ENCODE measurements at regions not wholly inside any gene's neighbourhood (a gene's known extent, or its start where the extent isn't known, plus 50 kb on each side); places are given as distances from the start of the nearest gene placed in this dataset.
A peak's percentile ranks its signal among the peaks of the same experiment; 100 is the strongest.
"Not testable (repeated sequence)": the region's sequence is repeated elsewhere in the genome, so short reads cannot be mapped to it uniquely, and the experiment has no call there.

- DNase-seq, result not testable (repeated sequence)
Observed at GRCh38 chr11:3583476-3583875, 58.3 kb downstream of the ART5 start.

DNA sequence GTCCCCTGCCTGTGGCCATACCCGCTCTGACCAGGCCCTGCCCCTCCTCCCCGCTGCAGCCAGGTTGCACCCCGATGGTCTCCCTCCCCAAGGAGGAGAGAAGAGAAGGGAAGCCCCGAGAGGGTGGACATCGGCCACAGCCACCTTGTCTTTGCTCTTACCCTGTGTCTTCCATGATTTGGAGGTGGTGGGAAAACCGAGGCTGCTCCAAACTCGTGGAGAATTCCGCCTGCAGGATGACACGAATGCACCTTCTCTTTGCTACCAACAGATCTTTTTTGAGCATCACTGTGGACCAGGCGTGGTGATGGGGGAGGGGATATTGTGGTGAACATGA lies 60.4 kb downstream of the ART5 start:
- not testable (repeated sequence) for DNase-seq

DNA sequence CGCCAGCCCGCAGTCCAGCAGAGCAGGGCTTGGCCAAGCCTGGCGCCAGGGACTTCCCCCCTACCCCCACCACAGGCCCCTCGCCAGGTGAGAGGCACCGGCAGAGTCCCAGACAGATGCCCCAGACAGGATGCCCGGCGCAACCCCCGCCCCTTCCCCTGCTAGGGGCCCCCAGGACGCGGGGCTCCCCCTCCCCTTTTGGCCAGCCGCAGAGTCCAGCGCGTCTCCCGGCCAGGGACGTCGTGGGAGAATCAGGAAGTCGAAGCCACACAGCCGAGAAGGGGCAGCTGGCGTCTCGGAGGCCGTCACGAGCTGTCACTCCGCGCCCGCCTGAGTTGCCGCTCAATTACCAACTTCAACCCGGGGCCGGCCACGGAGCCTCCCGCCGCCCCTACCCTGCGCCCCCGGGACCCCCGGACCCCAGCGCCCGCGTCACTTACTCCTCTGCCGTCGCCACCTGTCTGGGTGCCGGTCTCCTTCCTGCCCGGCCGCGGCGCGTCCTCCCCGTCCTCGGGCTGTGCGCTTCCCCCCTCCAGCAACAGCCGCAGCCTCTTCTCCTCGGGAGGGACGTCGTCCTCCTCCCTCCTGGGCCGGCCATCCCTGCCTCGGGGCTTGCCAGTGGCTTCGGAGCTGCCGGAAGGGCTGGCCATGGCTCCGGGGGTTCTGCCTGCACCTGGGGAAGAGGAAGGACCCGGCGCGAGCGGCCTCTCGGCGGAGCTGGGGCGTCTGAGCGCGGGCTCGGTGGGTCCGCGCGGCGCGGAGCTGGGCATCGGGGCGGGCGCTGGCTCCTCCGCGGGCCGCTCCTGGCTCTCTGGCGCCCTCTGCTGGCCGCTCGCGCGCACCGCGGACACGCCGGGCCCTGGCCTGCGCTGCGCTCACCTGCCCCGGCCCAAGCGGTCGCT lies 61.1 kb downstream of the ART5 start:
- DNase-seq, result peak; percentile 68

- DNase-seq, result not testable (repeated sequence)
Observed at GRCh38 chr11:3579600-3580459, 62.0 kb downstream of the ART5 start.

DNA sequence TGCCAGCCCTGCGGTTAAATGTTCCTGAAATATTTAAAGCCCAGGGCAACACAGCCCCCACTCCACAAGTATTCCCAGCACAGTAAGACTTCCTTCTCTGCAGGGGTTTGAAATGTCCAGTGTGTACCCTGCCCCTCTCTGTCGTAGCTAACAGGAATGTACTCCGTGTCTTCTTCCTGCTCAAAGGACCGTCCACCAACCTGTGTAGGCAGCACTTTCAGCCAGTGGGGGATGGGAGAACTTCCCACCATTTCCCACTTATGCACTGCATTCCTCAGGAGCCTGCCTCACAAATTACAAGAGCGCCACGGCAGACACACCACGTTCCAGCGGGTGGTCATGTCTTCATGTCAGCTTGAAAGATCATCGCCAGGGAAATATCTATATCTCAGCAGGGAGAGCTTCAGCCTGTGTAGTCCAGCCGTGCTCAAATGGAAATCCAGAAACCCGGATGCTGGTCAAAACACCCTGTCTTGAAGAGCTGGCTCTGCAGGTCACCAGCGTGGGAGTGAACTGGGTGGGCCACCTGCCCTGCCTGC lies 65.7 kb downstream of the ART5 start:
- DNase-seq, result not testable (repeated sequence)

GRCh38 chr11:3572976-3573647 lies 68.7 kb downstream of the ART5 start:
- not testable (repeated sequence) for DNase-seq

- DNase-seq, result not testable (repeated sequence)
Observed at GRCh38 chr11:3571752-3572151, 70.0 kb downstream of the ART5 start.

DNA sequence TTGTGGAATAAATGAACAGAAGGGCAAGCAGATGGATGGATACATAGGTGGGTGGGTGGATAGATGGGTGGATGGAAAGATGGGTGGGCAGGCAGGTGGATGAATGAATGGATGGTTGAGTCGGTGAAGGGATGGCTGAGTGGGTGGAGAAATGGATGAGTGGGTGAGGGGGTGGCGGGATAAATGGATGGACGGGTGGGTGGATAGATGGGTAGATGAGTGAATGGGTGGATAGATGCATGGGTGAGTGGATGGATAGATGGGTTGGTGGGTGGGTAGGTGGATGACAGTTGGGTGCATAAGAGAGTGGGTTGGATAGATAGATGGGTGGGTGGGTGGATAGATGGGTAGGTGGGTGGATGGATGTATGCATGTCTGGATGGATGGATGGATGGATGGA lies 76.0 kb downstream of the ART5 start:
- DNase-seq, result not testable (repeated sequence)

GRCh38 chr11:3564383-3564782 lies 77.4 kb downstream of the ART5 start:
- DNase-seq, result not testable (repeated sequence)

- DNase-seq, result not testable (repeated sequence)
Observed at GRCh38 chr11:3554621-3555020, 87.2 kb downstream of the ART5 start.

DNA sequence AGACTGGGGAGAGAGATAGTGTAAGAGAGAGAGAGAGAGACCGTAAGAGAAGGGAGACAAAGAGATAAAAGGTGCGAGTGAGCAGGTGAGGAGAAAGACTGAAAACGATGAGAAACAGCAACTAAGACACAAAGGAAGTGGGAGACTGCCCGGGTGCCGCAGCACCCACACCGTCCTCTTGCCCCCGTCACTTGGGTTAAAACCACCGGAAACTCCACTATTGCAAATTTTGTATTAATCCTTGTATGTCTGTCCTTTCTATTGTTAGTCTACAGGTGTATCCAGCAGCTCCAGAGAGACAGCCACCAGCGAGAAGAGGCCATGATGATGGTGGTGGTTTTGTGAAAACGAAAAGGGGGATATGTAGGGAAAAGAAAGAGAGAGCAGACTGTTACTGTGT lies 96.8 kb downstream of the ART5 start:
- not testable (repeated sequence) for DNase-seq

DNA sequence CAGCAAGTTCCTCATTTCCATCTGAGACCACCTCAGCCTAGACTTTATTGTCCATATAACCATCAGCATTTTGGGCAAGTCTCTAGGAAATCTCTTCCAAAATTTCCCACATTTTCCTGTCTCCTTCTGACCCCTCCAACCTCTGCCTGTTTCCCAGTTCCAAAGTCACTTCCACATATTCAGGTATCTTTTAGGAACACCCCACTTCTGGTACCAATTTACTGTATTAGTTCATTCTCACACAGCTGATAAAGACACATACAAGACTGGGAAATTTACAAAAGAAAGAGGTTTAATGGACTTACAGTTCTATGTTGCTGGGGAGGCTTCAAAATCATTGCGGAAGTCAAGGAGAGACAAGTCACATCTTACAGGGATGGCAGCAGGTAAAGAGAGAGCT lies 103.6 kb downstream of the ART5 start:
- not testable (repeated sequence) for DNase-seq

- not testable (repeated sequence) for DNase-seq
Observed at GRCh38 chr11:3537254-3537653, 104.5 kb downstream of the ART5 start.

- not testable (repeated sequence) for DNase-seq
Observed at GRCh38 chr11:3532958-3533357, 108.8 kb downstream of the ART5 start.

- DNase-seq, result not testable (repeated sequence)
Observed at GRCh38 chr11:3531280-3531679, 110.5 kb downstream of the ART5 start.

DNA sequence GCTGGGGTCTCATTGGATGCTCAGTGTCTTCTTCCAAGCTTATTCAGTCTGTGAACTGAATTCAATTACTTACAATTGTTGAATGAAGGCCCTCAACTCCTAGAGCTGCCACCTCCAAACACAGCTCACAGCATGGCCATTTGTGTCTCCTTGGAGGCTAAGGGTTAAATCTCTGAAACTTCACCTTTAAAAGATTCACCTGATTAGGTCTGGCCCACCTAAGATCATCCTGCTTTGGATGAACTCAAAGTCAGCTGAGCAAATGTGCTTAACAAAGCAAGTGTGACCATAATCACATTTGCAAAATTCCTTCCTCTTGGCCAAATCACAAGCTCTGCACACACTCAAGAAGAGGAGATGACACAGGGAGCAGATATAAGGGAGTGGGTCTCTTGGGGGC lies 118.2 kb downstream of the ART5 start:
- DNase-seq, result not testable (repeated sequence)

DNA sequence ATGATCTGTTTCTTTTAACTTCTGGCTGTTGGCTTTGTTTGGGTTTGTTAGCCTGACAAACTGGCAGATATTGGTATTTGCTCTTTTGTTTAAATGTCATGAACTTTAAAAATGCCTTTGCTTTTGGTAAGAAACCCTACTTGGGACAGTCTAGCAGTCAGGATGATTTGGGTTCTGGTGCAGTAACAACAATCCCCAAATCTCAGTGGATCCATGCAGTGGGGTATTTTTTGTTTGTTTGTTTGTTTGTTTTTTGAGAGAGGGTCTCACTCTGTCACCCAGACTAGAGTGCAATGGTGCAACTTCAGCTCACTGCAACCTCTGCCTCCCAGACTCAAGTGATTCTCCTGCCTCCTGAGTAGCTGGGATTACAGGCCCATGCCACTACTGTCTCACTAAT lies 120.9 kb downstream of the ART5 start:
- not testable (repeated sequence) for DNase-seq

GRCh38 chr11:3519841-3520240 lies 122.0 kb downstream of the ART5 start:
- DNase-seq, result not testable (repeated sequence)

DNA sequence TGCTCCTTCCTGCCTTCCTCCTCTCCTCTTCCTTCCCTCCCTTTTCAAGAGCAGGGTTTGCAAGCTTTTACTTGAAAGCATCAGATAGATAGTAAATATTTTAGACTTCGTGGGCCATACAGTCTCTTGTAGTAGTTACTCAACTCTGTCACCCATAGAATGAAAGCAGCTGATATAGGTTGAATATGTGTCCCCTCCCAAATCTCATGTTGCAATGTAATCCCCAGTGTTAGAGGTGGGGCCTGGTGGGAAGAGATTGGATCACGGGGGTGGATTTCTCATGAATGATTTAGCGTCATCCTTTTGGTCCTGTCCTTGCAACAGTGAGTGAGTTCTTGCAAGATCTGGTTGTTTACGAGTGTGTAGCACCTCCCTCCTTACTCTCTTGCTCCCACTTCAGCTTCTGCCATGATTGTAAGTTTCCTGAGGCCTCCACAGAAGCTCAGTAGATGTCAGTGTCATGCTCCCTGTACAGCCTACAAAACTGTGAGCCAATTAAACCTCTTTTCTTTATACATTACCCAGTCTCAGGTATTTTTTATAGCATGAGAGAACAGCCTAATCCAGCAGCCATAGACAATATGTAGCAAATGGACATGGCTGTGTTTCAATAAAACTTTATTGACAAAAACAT lies 124.7 kb downstream of the ART5 start:
- DNase-seq, result not testable (repeated sequence)

- DNase-seq, result not testable (repeated sequence)
Observed at GRCh38 chr11:3516345-3516933, 125.4 kb downstream of the ART5 start.

GRCh38 chr11:3514635-3515424 lies 127.0 kb downstream of the ART5 start:
- not testable (repeated sequence) for DNase-seq
